Skeletal muscle satellite cell (primary cell): ENCODE measurements at regions not wholly inside any gene's neighbourhood (a gene's known extent, or its start where the extent isn't known, plus 50 kb on each side); places are given as distances from the start of the nearest gene placed in this dataset.
"Not testable (repeated sequence)": the region's sequence is repeated elsewhere in the genome, so short reads cannot be mapped to it uniquely, and the experiment has no call there.

Experiments used
- H3K27me3 ChIP-seq: 2 replicates; pipeline ENCODE4 v1.7.0; 2013; ENCODE audit warnings: low read length; ENCODE audit not compliant: control insufficient read depth, insufficient read depth
- H3K36me3 ChIP-seq: 2 replicates; pipeline ENCODE4 v1.7.0; 2013; ENCODE audit warnings: mild to moderate bottlenecking, control low read depth, low read length; ENCODE audit not compliant: insufficient read depth
- H3K4me1 ChIP-seq: 2 replicates; pipeline ENCODE4 v1.7.0; 2013; ENCODE audit warnings: low read length; ENCODE audit not compliant: control insufficient read depth, insufficient read depth
- H3K4me2 ChIP-seq: 2 replicates; pipeline ENCODE4 v1.7.0; 2013; ENCODE audit warnings: mild to moderate bottlenecking, low read length
- H3K4me3 ChIP-seq: 2 replicates; pipeline ENCODE4 v1.7.0; 2013; ENCODE audit warnings: low read length
- H3K9ac ChIP-seq: 2 replicates; pipeline ENCODE4 v1.7.0; 2013; ENCODE audit warnings: mild to moderate bottlenecking, low read depth, low read length, moderate library complexity
- H3K9me3 ChIP-seq: replicated peaks from 2 replicates; pipeline ENCODE4 v1.7.0; 2013; ENCODE audit warnings: mild to moderate bottlenecking, control low read depth, low read length

- Histone ChIP-seq H3K9me3 (no peaks in the 10 kb centered on the region), H3K9ac (no peak overlapping the region), H3K4me1 (no peaks in the 10 kb centered on the region), H3K36me3 (no peaks in the 10 kb centered on the region), H3K4me3 (no peak overlapping the region), H3K27me3 (no peaks in the 10 kb centered on the region), H3K4me2 (no peak overlapping the region)
These were observed 342.2 kb upstream of the ROPN1 start for GRCh38 chr3:124333931-124334640.

- H3K4me3 ChIP-seq: no peak overlapping the region
- H3K4me1 ChIP-seq: no peaks in the 10 kb centered on the region
- no peaks in the 10 kb centered on the region for H3K36me3 ChIP-seq
- H3K9ac ChIP-seq: no peak overlapping the region
- no peaks in the 10 kb centered on the region for H3K27me3 ChIP-seq
- no peak overlapping the region for H3K4me2 ChIP-seq
- H3K9me3 ChIP-seq: no peaks in the 10 kb centered on the region
These were observed 344.2 kb upstream of the ROPN1 start for GRCh38 chr3:124336067-124336656.

GRCh38 chr3:124345845-124346244 lies 353.9 kb upstream of the ROPN1 start:
- H3K27me3 ChIP-seq: peaks cover 1% of the 10 kb centered on the region
- no peaks in the 10 kb centered on the region for H3K36me3 ChIP-seq
- no peaks in the 10 kb centered on the region for H3K9me3 ChIP-seq
- H3K9ac ChIP-seq: no peak overlapping the region
- no peaks in the 10 kb centered on the region for H3K4me1 ChIP-seq
- no peak overlapping the region for H3K4me3 ChIP-seq
- no peak overlapping the region for H3K4me2 ChIP-seq

GRCh38 chr3:124346487-124346886 lies 354.6 kb upstream of the ROPN1 start:
- H3K4me3 ChIP-seq: no peak overlapping the region
- no peaks in the 10 kb centered on the region for H3K4me1 ChIP-seq
- no peak overlapping the region for H3K4me2 ChIP-seq
- no peaks in the 10 kb centered on the region for H3K9me3 ChIP-seq
- no peak overlapping the region for H3K9ac ChIP-seq
- H3K36me3 ChIP-seq: no peaks in the 10 kb centered on the region
- H3K27me3 ChIP-seq: peaks cover 5% of the 10 kb centered on the region

- no peak overlapping the region for H3K4me3 ChIP-seq
- peaks cover 5% of the 10 kb centered on the region for H3K27me3 ChIP-seq
- H3K9me3 ChIP-seq: no peaks in the 10 kb centered on the region
- no peaks in the 10 kb centered on the region for H3K4me1 ChIP-seq
- no peak overlapping the region for H3K4me2 ChIP-seq
- no peaks in the 10 kb centered on the region for H3K36me3 ChIP-seq
- H3K9ac ChIP-seq: no peak overlapping the region
These were observed 355.5 kb upstream of the ROPN1 start for GRCh38 chr3:124347418-124347817.

- not testable (repeated sequence) for H3K4me3 ChIP-seq, H3K4me2 ChIP-seq, H3K9me3 ChIP-seq
These were observed 356.6 kb upstream of the ROPN1 start for GRCh38 chr3:124348555-124348954.

GRCh38 chr3:124351430-124352148 lies 359.7 kb upstream of the ROPN1 start:
- peaks cover 11% of the 10 kb centered on the region for H3K27me3 ChIP-seq

More at GRCh38 chr3:124348555-124348954, 356.6 kb upstream of the ROPN1 start:
- not testable (repeated sequence) for H3K36me3 ChIP-seq, H3K4me1 ChIP-seq, H3K27me3 ChIP-seq, H3K9ac ChIP-seq

GRCh38 chr3:124352149-124352539 lies 360.2 kb upstream of the ROPN1 start:
- peaks cover 11% of the 10 kb centered on the region for H3K27me3 ChIP-seq
- no peaks in the 10 kb centered on the region for H3K9me3 ChIP-seq
- no peaks in the 10 kb centered on the region for H3K36me3 ChIP-seq
- no peak overlapping the region for H3K9ac ChIP-seq
- H3K4me3 ChIP-seq: no peak overlapping the region
- H3K4me2 ChIP-seq: no peak overlapping the region
- H3K4me1 ChIP-seq: no peaks in the 10 kb centered on the region

More at GRCh38 chr3:124351430-124352148, 359.7 kb upstream of the ROPN1 start:
- no peaks in the 10 kb centered on the region for H3K36me3 ChIP-seq
- no peak overlapping the region for H3K4me3 ChIP-seq
- no peak overlapping the region for H3K4me2 ChIP-seq
- no peak overlapping the region for H3K9ac ChIP-seq
- H3K4me1 ChIP-seq: no peaks in the 10 kb centered on the region
- no peaks in the 10 kb centered on the region for H3K9me3 ChIP-seq

- H3K36me3 ChIP-seq: no peaks in the 10 kb centered on the region
- H3K27me3 ChIP-seq: peaks cover 11% of the 10 kb centered on the region
- no peaks in the 10 kb centered on the region for H3K4me1 ChIP-seq
These were observed 361.8 kb upstream of the ROPN1 start for GRCh38 chr3:124353691-124354090.

GRCh38 chr3:124354150-124354549 lies 362.2 kb upstream of the ROPN1 start:
- H3K4me2 ChIP-seq: no peak overlapping the region
- no peak overlapping the region for H3K4me3 ChIP-seq
- H3K4me1 ChIP-seq: no peaks in the 10 kb centered on the region

More at GRCh38 chr3:124353691-124354090, 361.8 kb upstream of the ROPN1 start:
- no peak overlapping the region for H3K4me3 ChIP-seq
- no peaks in the 10 kb centered on the region for H3K9me3 ChIP-seq
- no peak overlapping the region for H3K9ac ChIP-seq
- H3K4me2 ChIP-seq: no peak overlapping the region

GRCh38 chr3:124358156-124358555 lies 366.2 kb upstream of the ROPN1 start:
- Histone ChIP-seq H3K36me3 (no peaks in the 10 kb centered on the region), H3K9ac (no peak overlapping the region), H3K9me3 (no peaks in the 10 kb centered on the region), H3K4me1 (no peaks in the 10 kb centered on the region), H3K27me3 (peaks cover 6% of the 10 kb centered on the region), H3K4me3 (no peak overlapping the region), H3K4me2 (no peak overlapping the region)

More at GRCh38 chr3:124354150-124354549, 362.2 kb upstream of the ROPN1 start:
- H3K9ac ChIP-seq: no peak overlapping the region
- peaks cover 11% of the 10 kb centered on the region for H3K27me3 ChIP-seq
- H3K9me3 ChIP-seq: no peaks in the 10 kb centered on the region
- H3K36me3 ChIP-seq: no peaks in the 10 kb centered on the region
